ENCODE measurements at regions not wholly inside any gene's neighbourhood (a gene's known extent, or its start where the extent isn't known, plus 50 kb on each side); places are given as distances from the start of the nearest gene placed in this dataset.
A peak's percentile ranks its signal among the peaks of the same experiment; 100 is the strongest.

DNA sequence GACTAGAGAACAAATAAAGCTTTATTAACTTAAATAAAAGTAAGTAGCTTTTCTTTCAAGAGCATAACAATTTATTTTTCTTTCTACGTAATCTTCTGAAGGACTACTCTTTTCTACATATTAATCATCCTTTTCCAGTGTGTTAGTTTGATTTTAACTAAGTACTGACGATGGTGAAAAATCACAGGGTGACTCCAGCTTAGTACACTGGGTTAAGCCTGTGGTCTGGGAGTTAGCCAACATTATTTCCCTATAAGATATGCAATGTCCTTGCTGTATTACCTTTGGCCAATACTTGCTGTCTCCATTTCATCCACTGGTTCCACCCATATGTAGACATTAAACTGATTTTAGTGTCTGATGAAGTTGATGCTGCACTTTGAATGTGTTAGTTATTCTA lies 508.6 kb upstream of the SUCLG2 start:
- DNase-seq (ENCODE audit: low read depth in 2 of 2), result no peak

GRCh38 chr3:68162644-68163043 lies 508.2 kb upstream of the SUCLG2 start:
- DNase-seq (ENCODE audit: low read depth in 2 of 2), result no peak

- no peak for DNase-seq (ENCODE audit: low read depth in 2 of 2)
These were observed 496.9 kb upstream of the SUCLG2 start for GRCh38 chr3:68151359-68151758.

GRCh38 chr3:68148447-68148846 lies 494.0 kb upstream of the SUCLG2 start:
- DNase-seq (ENCODE audit: low read depth in 2 of 2), result no peak

DNA sequence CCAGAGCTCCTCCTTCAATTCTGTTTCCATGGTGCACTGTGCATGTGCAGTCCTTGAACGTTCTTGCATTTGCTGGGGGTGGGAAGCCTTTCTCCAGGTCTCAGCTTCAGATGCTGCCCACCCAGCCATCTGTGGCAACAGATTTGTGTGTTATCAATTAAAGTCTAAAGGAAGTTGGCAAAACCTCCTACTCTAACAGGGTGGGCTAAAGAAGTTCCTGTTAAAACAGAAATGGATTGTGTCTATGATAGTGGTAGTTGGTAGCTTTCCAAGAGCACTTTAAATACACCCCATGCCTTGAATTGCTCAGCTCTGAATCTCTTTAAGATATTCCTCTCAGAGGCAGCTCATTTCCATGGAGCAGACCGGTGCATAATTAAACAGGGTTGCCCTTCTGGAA lies 488.0 kb upstream of the SUCLG2 start:
- no peak for DNase-seq (ENCODE audit: low read depth in 2 of 2)

DNA sequence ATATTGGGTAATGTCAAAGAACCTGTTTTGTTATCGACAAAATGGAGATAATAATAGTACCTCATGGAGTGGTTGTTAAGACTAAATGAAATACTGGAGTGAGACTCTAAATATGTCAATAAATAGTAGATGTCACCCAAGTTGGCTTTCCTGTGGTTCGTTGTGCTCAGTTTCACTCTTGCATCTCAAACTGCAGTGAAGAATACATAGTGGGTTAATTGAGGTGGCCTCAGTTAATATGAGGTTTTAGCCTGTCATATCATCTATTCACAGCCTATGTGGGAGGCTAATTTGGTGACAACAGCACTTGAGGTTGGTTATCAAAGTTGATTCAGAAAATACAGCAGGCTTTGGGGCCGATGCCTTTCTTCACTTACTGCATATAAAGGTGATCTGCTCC lies 485.5 kb upstream of the SUCLG2 start:
- no peak for DNase-seq (ENCODE audit: low read depth in 2 of 2)

DNA sequence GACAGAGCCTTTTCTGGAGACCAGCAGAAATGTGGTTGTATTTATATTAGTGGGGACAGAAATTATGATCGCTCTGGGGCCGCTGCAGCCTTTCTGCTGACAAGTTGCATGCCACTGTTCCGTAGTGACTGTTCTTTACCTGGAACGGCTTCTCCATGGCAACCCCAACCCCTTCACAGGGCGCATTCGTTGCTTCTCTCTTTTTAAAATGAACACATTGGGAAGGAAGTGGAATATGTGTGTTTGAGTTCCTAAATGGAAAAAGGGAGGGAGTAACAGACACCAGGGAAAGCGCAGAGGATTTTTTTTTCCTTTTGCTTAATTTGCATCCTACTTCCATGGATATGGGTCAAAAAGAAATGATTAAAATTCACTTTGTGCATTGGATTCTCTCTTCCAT lies 482.0 kb upstream of the SUCLG2 start:
- no peak for DNase-seq (ENCODE audit: low read depth in 2 of 2)

- DNase-seq (ENCODE audit: low read depth in 2 of 2), result no peak
These were observed 480.7 kb upstream of the SUCLG2 start for GRCh38 chr3:68135067-68135466.

- DNase-seq (ENCODE audit: low read depth in 2 of 2), result no peak
These were observed 474.7 kb upstream of the SUCLG2 start for GRCh38 chr3:68129065-68129464.

DNA sequence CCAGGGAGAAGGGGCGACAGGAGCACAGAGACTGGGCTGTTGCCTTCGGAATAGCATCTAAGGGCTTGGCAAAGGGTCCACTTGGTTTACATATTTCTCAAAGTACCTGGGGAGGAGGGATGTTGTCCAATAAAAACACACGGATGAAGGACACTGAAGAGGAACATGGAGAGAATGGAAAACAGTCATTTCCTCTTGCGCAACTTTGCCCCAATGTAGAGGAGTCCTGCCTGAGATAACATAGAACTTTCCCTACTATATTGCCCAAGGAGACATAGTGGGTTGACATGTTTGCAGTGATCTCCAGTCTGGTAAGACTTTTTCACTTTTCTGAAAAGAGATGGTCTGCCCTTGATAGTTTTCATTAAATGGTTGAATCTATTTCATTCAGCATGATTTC lies 468.8 kb upstream of the SUCLG2 start:
- DNase-seq (ENCODE audit: low read depth in 2 of 2), result no peak

- DNase-seq (ENCODE audit: low read depth in 2 of 2), result no peak
These were observed 466.9 kb upstream of the SUCLG2 start for GRCh38 chr3:68121287-68121686.

- DNase-seq (ENCODE audit: low read depth in 2 of 2), result no peak
These were observed 462.2 kb upstream of the SUCLG2 start for GRCh38 chr3:68116580-68116979.

DNA sequence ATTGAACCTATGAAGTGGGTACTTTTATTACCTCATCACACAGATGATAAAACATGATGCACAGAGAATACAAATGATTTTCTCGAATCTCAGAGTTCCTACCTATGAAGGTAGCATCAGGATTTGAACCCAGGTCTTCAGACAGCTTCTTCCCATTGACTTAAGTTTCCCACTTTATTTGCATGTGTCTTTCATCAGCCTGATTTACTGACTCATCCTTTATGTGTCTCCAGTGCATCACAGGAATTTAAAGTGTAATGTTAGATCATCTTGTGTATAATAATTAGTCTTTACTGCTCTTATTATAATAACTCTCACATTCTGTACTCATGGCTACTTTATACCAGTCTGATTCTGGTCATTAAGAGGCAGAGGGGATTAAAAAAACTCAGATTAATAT lies 449.4 kb upstream of the SUCLG2 start:
- DNase-seq (ENCODE audit: low read depth in 2 of 2), result no peak

- DNase-seq (ENCODE audit: low read depth in 2 of 2), result no peak
These were observed 436.2 kb upstream of the SUCLG2 start for GRCh38 chr3:68090571-68090970.

GRCh38 chr3:68089572-68090011 lies 435.2 kb upstream of the SUCLG2 start:
- DNase-seq (ENCODE audit: low read depth in 2 of 2), result no peak

DNA sequence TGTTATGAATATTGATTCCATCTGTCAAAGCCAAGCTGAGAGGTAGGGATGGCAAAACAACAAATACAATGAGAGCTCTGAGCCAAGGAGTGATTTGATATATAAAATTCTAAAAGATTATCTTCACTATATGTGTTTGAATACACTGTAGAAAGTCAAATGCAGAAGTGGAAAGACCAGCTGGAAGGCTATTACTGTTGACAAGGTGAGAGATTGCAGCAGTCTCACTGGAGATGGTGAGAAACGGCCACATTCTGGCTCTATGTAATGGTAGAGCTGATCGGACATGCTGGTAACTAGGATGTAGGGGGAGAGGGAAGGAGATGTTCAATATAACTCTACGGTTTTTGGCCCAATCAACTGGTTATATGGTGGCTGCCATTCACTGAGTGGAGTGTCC lies 434.2 kb upstream of the SUCLG2 start:
- DNase-seq (ENCODE audit: low read depth in 2 of 2), result no peak

DNA sequence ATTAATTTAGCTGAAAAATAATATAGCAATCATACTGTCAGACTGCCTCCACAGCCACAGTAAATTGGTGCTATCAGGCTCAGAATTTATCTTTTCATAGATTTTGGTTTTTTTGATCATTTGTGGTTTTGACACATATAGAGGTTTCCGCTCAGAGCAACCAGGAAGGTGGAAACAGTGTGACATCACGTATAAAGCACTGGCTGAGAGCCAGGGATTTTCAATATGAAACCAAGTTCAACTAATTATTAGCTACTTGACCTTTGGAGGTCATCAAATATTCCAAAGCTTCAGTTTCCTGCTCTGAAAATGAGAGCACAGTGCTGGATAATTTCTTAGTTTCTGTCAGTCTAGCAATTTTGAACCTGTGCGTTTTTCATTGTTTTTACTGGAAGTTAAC lies 433.8 kb upstream of the SUCLG2 start:
- DNase-seq (ENCODE audit: low read depth in 2 of 2), result peak in 1 of 2 donors; percentile 13

GRCh38 chr3:68072062-68072461 lies 417.6 kb upstream of the SUCLG2 start:
- DNase-seq (ENCODE audit: low read depth in 2 of 2), result no peak

DNA sequence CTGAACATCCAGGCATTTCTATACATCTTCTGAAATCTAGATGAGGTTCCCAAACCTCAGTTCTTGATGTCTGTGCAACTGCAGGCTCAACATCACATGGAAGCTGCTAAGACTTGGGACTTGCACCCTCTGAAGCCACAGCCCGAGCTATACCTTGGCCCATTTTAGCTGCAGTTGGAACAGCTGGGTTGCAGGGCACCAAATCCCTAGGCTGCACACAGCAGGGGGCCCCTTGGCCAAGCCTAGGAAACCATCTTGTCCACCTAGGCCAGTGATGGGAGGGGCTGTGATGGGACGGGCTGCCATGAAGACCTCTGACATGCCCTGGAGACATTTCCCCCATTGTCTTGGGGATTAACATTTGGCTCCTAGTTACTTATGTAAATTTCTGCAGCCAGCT lies 415.8 kb upstream of the SUCLG2 start:
- no peak for DNase-seq (ENCODE audit: low read depth in 2 of 2)

DNA sequence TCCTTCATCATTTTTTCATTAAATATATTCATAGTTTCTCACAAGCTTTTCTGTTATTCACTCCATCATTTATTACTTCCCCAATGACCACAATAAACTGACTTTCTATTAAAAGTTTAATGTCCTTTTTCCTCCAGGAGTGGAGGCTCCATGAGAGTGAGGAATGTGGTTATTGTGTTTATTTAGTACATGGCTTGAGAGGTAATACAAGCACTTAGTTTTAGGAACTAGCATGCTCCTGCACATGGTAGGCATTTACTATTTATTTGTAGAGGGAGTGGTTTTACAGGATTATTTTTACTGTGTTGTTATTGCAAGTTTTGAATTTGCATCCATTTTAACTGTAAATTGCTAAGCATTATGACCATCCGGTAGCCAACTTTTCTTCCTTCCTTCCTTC lies 412.9 kb upstream of the SUCLG2 start:
- DNase-seq (ENCODE audit: low read depth in 2 of 2), result no peak

DNA sequence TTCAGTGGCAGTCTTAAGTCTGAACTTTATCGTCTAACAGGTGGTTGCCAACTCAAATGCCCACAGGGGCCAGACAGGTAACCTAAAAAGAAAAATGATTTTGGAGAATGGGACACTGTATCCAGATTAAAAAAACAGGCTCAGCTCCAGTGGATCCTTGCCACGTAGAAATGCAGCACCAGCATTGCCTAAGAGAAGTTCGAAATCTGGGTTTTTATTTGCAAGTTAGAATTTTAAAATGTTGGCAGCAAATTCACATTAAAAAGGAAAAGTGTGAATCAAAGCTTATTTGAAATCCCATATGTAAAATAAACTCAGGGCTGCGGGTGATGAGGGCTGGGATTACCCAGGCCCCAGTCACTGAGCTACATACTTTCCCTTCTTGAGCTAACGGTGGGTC lies 408.5 kb upstream of the SUCLG2 start:
- DNase-seq (ENCODE audit: low read depth in 2 of 2), result no peak

DNA sequence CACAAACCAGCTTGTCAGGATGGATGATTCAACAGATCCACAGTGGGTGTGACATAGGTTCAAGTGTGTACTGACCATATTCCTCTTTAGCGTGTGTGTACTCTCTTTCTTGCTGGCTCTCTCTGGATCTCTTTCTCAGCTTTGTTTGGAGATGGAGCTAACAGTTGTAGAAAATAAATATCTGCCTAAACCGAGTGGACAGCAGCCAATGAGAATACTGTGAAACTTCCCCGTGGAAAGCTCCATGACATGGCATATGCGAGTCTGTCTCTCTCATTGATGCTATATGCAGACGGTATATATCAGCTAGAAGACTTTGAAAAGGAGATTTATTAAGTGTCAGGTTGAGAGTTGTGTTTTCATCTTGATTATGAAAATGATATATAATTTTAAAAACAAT lies 406.5 kb upstream of the SUCLG2 start:
- DNase-seq (ENCODE audit: low read depth in 2 of 2), result no peak

DNA sequence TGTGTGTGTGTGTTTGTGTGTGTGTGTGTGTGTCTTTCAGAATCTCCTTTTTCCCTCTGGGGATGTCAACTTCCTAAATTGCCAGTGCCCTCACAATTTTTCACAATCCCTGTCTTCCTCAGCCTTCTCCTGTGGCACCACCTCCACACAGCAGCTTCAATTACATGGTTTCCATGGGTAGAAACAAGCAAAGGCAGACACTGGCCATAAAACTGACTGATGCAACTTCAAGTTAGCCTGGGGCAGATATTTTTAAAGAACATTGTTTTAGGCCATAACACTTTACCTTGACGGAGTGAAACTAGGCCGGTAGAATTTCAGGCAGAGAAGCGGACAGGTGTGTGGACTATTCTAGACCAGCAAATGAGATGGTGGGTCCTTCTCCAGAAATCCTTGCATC lies 405.8 kb upstream of the SUCLG2 start:
- DNase-seq (ENCODE audit: low read depth in 2 of 2), result no peak

- no peak for DNase-seq (ENCODE audit: low read depth in 2 of 2)
These were observed 405.3 kb upstream of the SUCLG2 start for GRCh38 chr3:68059628-68060152.

Measured in stimulated activated CD8-positive, alpha-beta memory T cell treated with anti-CD3 and anti-CD28 coated beads, Interleukin-7, amount 100 ng/mL, for 1 hour (primary cell).